ENCODE measurements at regions not wholly inside any gene's neighbourhood (a gene's known extent, or its start where the extent isn't known, plus 50 kb on each side); places are given as distances from the start of the nearest gene placed in this dataset.

- in situ Hi-C loops (cut with MboI) (no loop called here), intact Hi-C loops (cut with micrococcal nuclease) (loop anchor here (5.0 kb wide), 2 partner anchors 47 to 193 kb away; no protein-coding TSS in a partner anchor)
- CTCF ChIA-PET (ENCODE audit: low intra/inter-chr PET ratio), result no interaction called here
- WGBS (ENCODE audit: insufficient coverage, low coverage, missing lambda C conversion rate), result 0% methylated on average over 2 of the region's 2 CpGs
- Histone ChIP-seq H3K79me2 (ENCODE audit: control insufficient read depth, insufficient read depth, low read length) (no peaks in the 10 kb centered on the region), H3K9me1 (ENCODE audit: control insufficient read depth, insufficient read depth, low read length) (no peaks in the 10 kb centered on the region), H3K9me3 (replicated peaks; ENCODE audit: control insufficient read depth, insufficient read depth, low read depth, low read length) (no peaks in the 10 kb centered on the region), H3K4me2 (ENCODE audit: insufficient read depth, low read length) (no peak overlapping the region), H2AFZ (ENCODE audit: low read depth, low read length) (no peak overlapping the region), H3K9ac (ENCODE audit: insufficient read depth in 1 of 2, low read depth in 2 of 2, low read length in 2 of 2) (no peak overlapping the region), H3K4me3 (no peak overlapping the region), H3K4me1 (replicated peaks in 1 of 2; ENCODE audit: control insufficient read depth in 2 of 2, insufficient read depth in 2 of 2, low read length in 2 of 2) (no peaks in the 10 kb centered on the region), H3K27ac (ENCODE audit: extremely low read depth, low read depth, low read length) (no peak overlapping the region), H3K27me3 (ENCODE audit: control insufficient read depth in 2 of 2, insufficient read depth in 2 of 2, low read length in 2 of 2) (peaks cover 6 to 45% of the 10 kb centered on the region in 2 experiments; a peak in 3 of 5 replicates), H3K36me3 (ENCODE audit: control insufficient read depth, insufficient read depth, low read length) (no peaks in the 10 kb centered on the region), H4K20me1 (replicated peaks; ENCODE audit: control insufficient read depth, insufficient read depth, low read length) (no peaks in the 10 kb centered on the region; the same call in 1 of the 2 replicates)
- POLR2A ChIA-PET, result no interaction called here
- no peak for ATAC-seq
- no peak for FAIRE-seq
- no TSS peak for BruUV-seq (replicated peaks)
- TF ChIP-seq ZNF232 (CRISPR knock-in tag; IDR thresholded peaks at IDR 0.05) (no peak), ZNF280A (IDR thresholded peaks at IDR 0.05; ENCODE audit: low read depth, partially characterized antibody) (no peak), NKRF (IDR thresholded peaks at IDR 0.05; ENCODE audit: borderline replicate concordance) (no peak), TAF15 (IDR thresholded peaks at IDR 0.05; ENCODE audit: low read depth, low read length) (no peak), THRA (IDR thresholded peaks at IDR 0.05) (no peak)
- DNase-seq (ENCODE audit: extremely low read depth in 1 of 4, low spot score in 3 of 4), result no peak
These were observed 58.5 kb upstream of the CCN6 start for GRCh38 chr6:111995404-111995803.

Measured in K562 (cell line).